ENCODE measurements at regions not wholly inside any gene's neighbourhood (a gene's known extent, or its start where the extent isn't known, plus 50 kb on each side); places are given as distances from the start of the nearest gene placed in this dataset.

DNA sequence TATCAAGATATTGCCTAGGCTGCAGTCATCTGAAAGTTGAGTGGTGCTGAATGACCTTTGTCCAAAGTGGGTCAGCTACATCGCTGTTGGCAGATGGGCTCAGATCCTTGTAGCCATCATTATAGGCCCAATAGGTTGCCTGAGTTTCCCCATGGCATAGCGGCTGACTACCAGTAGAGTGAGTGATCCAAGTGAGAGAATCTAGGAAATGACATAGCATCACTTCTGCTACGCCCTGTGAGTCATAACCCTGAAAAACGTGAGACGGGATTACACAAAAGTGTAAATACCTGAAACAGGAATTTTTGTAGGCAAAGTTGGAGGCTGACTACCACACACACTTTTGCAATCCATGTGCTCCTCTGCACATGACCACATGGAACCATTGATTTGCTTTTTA lies 273.3 kb downstream of the RPL10L start:
- TF ChIP-seq, protein P1, sequence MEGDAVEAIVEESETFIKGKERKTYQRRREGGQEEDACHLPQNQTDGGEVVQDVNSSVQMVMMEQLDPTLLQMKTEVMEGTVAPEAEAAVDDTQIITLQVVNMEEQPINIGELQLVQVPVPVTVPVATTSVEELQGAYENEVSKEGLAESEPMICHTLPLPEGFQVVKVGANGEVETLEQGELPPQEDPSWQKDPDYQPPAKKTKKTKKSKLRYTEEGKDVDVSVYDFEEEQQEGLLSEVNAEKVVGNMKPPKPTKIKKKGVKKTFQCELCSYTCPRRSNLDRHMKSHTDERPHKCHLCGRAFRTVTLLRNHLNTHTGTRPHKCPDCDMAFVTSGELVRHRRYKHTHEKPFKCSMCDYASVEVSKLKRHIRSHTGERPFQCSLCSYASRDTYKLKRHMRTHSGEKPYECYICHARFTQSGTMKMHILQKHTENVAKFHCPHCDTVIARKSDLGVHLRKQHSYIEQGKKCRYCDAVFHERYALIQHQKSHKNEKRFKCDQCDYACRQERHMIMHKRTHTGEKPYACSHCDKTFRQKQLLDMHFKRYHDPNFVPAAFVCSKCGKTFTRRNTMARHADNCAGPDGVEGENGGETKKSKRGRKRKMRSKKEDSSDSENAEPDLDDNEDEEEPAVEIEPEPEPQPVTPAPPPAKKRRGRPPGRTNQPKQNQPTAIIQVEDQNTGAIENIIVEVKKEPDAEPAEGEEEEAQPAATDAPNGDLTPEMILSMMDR (IDR thresholded peaks at IDR 0.05): no peak
- TF ChIP-seq, protein P2, sequence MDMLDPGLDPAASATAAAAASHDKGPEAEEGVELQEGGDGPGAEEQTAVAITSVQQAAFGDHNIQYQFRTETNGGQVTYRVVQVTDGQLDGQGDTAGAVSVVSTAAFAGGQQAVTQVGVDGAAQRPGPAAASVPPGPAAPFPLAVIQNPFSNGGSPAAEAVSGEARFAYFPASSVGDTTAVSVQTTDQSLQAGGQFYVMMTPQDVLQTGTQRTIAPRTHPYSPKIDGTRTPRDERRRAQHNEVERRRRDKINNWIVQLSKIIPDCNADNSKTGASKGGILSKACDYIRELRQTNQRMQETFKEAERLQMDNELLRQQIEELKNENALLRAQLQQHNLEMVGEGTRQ (CRISPR knock-in tag; IDR thresholded peaks at IDR 0.05): no peak
- TF ChIP-seq SP1 (CRISPR knock-in tag; conservative IDR thresholded peaks at IDR 0.05): no peak
